Vagina (tissue), 2 donors: ENCODE measurements at regions not wholly inside any gene's neighbourhood (a gene's known extent, or its start where the extent isn't known, plus 50 kb on each side); places are given as distances from the start of the nearest gene placed in this dataset.

ENCODE experiments used
- POLR2A ChIP-seq, 2 donors: fragments of 450-650 bp; IDR thresholded peaks; one replicate each; pipeline ENCODE4 v1.6.1; 2017; ENCODE audit warnings: antibody characterized with exemption in 2 of 2, mild to moderate bottlenecking in 2 of 2, moderate library complexity in 2 of 2
- POLR2AphosphoS5 ChIP-seq, 2 donors: sonication (generic); formaldehyde crosslinking; IDR thresholded peaks; one replicate each; pipeline ENCODE4 v1.9.0; 2017; ENCODE audit warnings: antibody characterized with exemption in 2 of 2, mild to moderate bottlenecking in 2 of 2, low read depth in 1 of 2; ENCODE audit not compliant: insufficient read depth in 1 of 2
- TF ChIP-seq, protein P1 (sequence below), 3 experiments: fragments of 450-650 bp in 2 of 3; fragments of 200-600 bp in 1 of 3; sonication (generic) in 1 of 3; IDR thresholded peaks; one replicate each; pipeline ENCODE4 v1.5.1; 2017 to 2019; ENCODE audit warnings: antibody characterized with exemption in 3 of 3, mild to moderate bottlenecking in 2 of 3, moderate library complexity in 2 of 3

- TF ChIP-seq POLR2A (IDR thresholded peaks at IDR 0.05), result no peak
- TF ChIP-seq, protein P1, sequence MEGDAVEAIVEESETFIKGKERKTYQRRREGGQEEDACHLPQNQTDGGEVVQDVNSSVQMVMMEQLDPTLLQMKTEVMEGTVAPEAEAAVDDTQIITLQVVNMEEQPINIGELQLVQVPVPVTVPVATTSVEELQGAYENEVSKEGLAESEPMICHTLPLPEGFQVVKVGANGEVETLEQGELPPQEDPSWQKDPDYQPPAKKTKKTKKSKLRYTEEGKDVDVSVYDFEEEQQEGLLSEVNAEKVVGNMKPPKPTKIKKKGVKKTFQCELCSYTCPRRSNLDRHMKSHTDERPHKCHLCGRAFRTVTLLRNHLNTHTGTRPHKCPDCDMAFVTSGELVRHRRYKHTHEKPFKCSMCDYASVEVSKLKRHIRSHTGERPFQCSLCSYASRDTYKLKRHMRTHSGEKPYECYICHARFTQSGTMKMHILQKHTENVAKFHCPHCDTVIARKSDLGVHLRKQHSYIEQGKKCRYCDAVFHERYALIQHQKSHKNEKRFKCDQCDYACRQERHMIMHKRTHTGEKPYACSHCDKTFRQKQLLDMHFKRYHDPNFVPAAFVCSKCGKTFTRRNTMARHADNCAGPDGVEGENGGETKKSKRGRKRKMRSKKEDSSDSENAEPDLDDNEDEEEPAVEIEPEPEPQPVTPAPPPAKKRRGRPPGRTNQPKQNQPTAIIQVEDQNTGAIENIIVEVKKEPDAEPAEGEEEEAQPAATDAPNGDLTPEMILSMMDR (IDR thresholded peaks at IDR 0.05), result no peak
- no peak for TF ChIP-seq POLR2AphosphoS5 (IDR thresholded peaks at IDR 0.05; ENCODE audit: insufficient read depth in 1 of 2, low read depth in 1 of 2)
These were observed 132.7 kb upstream of the USP15 start for GRCh38 chr12:62127516-62127915.
